ENCODE measurements at regions not wholly inside any gene's neighbourhood (a gene's known extent, or its start where the extent isn't known, plus 50 kb on each side); places are given as distances from the start of the nearest gene placed in this dataset.
A peak's percentile ranks its signal among the peaks of the same experiment; 100 is the strongest.

- Histone ChIP-seq H3K9ac (ENCODE audit: low read depth, low read length) (no peak overlapping the region), H3K9me3 (ENCODE audit: insufficient read depth, low read depth, low read length) (no peaks in the 10 kb centered on the region), H3K27me3 (ENCODE audit: insufficient read depth, low read length) (0 out of 2 replicates have a peak, but pooled peaks cover 6% of the 10 kb centered on the region), H3K36me3 (ENCODE audit: insufficient read depth, low read length) (no peaks in the 10 kb centered on the region), H3K27ac (ENCODE audit: low read depth, low read length) (0 out of 2 replicates have a peak overlapping the region, but pooled peaks have one; percentile 8), H3K4me3 (ENCODE audit: low read length) (no peak overlapping the region), H3K4me1 (ENCODE audit: insufficient read depth, low read length) (peaks cover 17% of the 10 kb centered on the region)
- 73% methylated on average over 5 of the region's 5 CpGs for WGBS
These were observed 325.4 kb downstream of the UACA start for GRCh38 chr15:70437882-70438451.

DNA sequence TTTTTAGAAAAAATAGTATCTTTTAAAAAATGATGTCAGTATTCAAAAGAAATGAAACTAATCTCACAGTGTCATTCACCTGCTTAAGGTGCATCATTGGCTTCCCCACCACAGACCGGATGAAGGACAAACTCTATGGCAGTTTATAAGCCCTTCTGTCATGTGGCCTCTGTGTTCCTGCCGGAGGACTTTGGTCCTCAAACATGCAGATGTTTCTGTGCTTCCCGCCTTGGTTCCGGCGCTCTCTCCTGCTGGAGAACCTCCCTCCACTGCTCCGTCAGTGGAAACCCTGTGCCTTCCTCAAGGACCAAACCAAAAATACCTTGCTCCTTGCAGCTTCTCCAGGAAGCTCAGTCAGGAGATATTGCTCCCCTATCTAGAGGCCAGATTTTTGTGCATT, 326.3 kb downstream of the UACA start:
- H3K9ac ChIP-seq (ENCODE audit: low read depth, low read length): no peak overlapping the region
- WGBS: 92% methylated on average over 6 of the region's 6 CpGs

DNA sequence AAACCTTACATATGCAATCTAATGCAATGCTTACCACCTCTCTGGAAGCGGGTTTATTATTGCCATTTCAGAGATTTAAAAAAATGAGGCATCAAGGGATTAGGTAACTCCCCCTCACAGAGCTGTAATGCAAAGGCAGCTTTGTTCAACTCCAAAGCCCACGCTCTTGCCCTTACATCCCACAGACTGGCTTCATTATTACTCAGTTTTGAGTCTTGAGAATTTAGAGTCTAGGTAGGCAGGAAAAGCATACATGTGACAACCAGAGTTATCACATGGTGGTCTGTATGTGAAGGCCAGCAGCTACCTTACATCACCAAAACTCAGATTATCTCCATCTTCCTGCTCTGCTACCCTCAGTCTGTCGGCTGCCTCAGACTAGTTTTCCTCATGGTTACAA, 326.9 kb downstream of the UACA start:
- Histone ChIP-seq H3K4me1 (ENCODE audit: insufficient read depth, low read length) (peaks cover 17% of the 10 kb centered on the region), H3K27me3 (ENCODE audit: insufficient read depth, low read length) (no peaks in the 10 kb centered on the region), H3K36me3 (ENCODE audit: insufficient read depth, low read length) (no peaks in the 10 kb centered on the region), H3K9me3 (ENCODE audit: insufficient read depth, low read depth, low read length) (no peaks in the 10 kb centered on the region), H3K9ac (ENCODE audit: low read depth, low read length) (no peak overlapping the region), H3K4me3 (ENCODE audit: low read length) (no peak overlapping the region), H3K27ac (ENCODE audit: low read depth, low read length) (no peak overlapping the region)
- WGBS: 92% methylated on average over 3 of the region's 3 CpGs

More for the DNA sequence above, 326.3 kb downstream of the UACA start:
- Histone ChIP-seq H3K9me3 (ENCODE audit: insufficient read depth, low read depth, low read length) (no peaks in the 10 kb centered on the region), H3K27ac (ENCODE audit: low read depth, low read length) (no peak overlapping the region), H3K4me1 (ENCODE audit: insufficient read depth, low read length) (peaks cover 17% of the 10 kb centered on the region), H3K27me3 (ENCODE audit: insufficient read depth, low read length) (no peaks in the 10 kb centered on the region), H3K36me3 (ENCODE audit: insufficient read depth, low read length) (no peaks in the 10 kb centered on the region), H3K4me3 (ENCODE audit: low read length) (no peak overlapping the region)

GRCh38 chr15:70435872-70436271, 327.5 kb downstream of the UACA start:
- Histone ChIP-seq H3K4me3 (ENCODE audit: low read length) (no peak overlapping the region), H3K9ac (ENCODE audit: low read depth, low read length) (no peak overlapping the region)
- 84% methylated on average over 2 of the region's 2 CpGs for WGBS

GRCh38 chr15:70435369-70435768, 328.0 kb downstream of the UACA start:
- Histone ChIP-seq H3K9me3 (ENCODE audit: insufficient read depth, low read depth, low read length) (no peaks in the 10 kb centered on the region), H3K4me3 (ENCODE audit: low read length) (no peak overlapping the region), H3K27ac (ENCODE audit: low read depth, low read length) (no peak overlapping the region), H3K9ac (ENCODE audit: low read depth, low read length) (no peak overlapping the region), H3K27me3 (ENCODE audit: insufficient read depth, low read length) (no peaks in the 10 kb centered on the region), H3K36me3 (ENCODE audit: insufficient read depth, low read length) (no peaks in the 10 kb centered on the region), H3K4me1 (ENCODE audit: insufficient read depth, low read length) (peaks cover 17% of the 10 kb centered on the region)
- WGBS: 91% methylated on average over 3 of the region's 3 CpGs

More at GRCh38 chr15:70435872-70436271, 327.5 kb downstream of the UACA start:
- peaks cover 17% of the 10 kb centered on the region for H3K4me1 ChIP-seq (ENCODE audit: insufficient read depth, low read length)
- no peak overlapping the region for H3K27ac ChIP-seq (ENCODE audit: low read depth, low read length)
- H3K27me3 ChIP-seq (ENCODE audit: insufficient read depth, low read length): no peaks in the 10 kb centered on the region
- no peaks in the 10 kb centered on the region for H3K9me3 ChIP-seq (ENCODE audit: insufficient read depth, low read depth, low read length)
- no peaks in the 10 kb centered on the region for H3K36me3 ChIP-seq (ENCODE audit: insufficient read depth, low read length)

GRCh38 chr15:70433586-70434324, 329.6 kb downstream of the UACA start:
- Histone ChIP-seq H3K36me3 (ENCODE audit: insufficient read depth, low read length) (no peaks in the 10 kb centered on the region), H3K4me3 (ENCODE audit: low read length) (no peak overlapping the region), H3K27me3 (ENCODE audit: insufficient read depth, low read length) (no peaks in the 10 kb centered on the region), H3K27ac (ENCODE audit: low read depth, low read length) (no peak overlapping the region), H3K9me3 (ENCODE audit: insufficient read depth, low read depth, low read length) (0 out of 2 replicates have a peak, but pooled peaks cover 2% of the 10 kb centered on the region), H3K4me1 (ENCODE audit: insufficient read depth, low read length) (peaks cover 17% of the 10 kb centered on the region), H3K9ac (ENCODE audit: low read depth, low read length) (no peak overlapping the region)
- WGBS: 84% methylated on average over 19 of the region's 19 CpGs

- 0 out of 2 replicates have a peak, but pooled peaks cover 3% of the 10 kb centered on the region for H3K9me3 ChIP-seq (ENCODE audit: insufficient read depth, low read depth, low read length)
- no peaks in the 10 kb centered on the region for H3K36me3 ChIP-seq (ENCODE audit: insufficient read depth, low read length)
- H3K27me3 ChIP-seq (ENCODE audit: insufficient read depth, low read length): no peaks in the 10 kb centered on the region
- no peak overlapping the region for H3K9ac ChIP-seq (ENCODE audit: low read depth, low read length)
- WGBS: 88% methylated on average over 7 of the region's 8 CpGs
- H3K4me3 ChIP-seq (ENCODE audit: low read length): no peak overlapping the region
- H3K27ac ChIP-seq (ENCODE audit: low read depth, low read length): no peak overlapping the region
- peaks cover 17% of the 10 kb centered on the region for H3K4me1 ChIP-seq (ENCODE audit: insufficient read depth, low read length)
These were observed 330.3 kb downstream of the UACA start for GRCh38 chr15:70432924-70433495.

DNA sequence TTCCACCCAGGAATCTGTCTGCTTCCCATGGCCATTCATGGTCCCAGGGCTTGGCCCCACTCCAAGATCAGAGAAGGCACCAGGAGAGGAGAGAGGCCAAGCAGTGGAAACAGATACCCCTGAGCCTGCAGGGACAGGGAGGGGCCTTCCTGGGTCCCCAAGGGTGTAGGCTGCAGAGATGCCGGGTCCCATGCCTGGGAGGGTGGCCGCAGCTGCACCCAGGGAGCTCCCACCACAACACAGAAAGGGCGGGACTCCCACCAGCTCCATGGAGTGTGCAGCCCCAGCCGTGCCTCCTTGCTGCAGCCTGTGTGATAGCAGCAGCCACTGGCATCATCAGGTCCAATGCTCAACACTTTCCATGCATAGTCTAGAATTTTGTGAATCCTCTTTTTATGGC, 331.5 kb downstream of the UACA start:
- Histone ChIP-seq H3K27ac (ENCODE audit: low read depth, low read length) (no peak overlapping the region), H3K4me3 (ENCODE audit: low read length) (no peak overlapping the region), H3K36me3 (ENCODE audit: insufficient read depth, low read length) (no peaks in the 10 kb centered on the region), H3K9me3 (ENCODE audit: insufficient read depth, low read depth, low read length) (0 out of 2 replicates have a peak, but pooled peaks cover 3% of the 10 kb centered on the region), H3K4me1 (ENCODE audit: insufficient read depth, low read length) (peaks cover 21% of the 10 kb centered on the region), H3K9ac (ENCODE audit: low read depth, low read length) (no peak overlapping the region), H3K27me3 (ENCODE audit: insufficient read depth, low read length) (no peaks in the 10 kb centered on the region)
- WGBS: 91% methylated on average over 4 of the region's 4 CpGs

GRCh38 chr15:70430069-70430468, 332.4 kb upstream of the TLE3 start:
- Histone ChIP-seq H3K36me3 (ENCODE audit: insufficient read depth, low read length) (no peaks in the 10 kb centered on the region), H3K4me3 (ENCODE audit: low read length) (no peak overlapping the region), H3K27me3 (ENCODE audit: insufficient read depth, low read length) (no peaks in the 10 kb centered on the region), H3K9me3 (ENCODE audit: insufficient read depth, low read depth, low read length) (0 out of 2 replicates have a peak, but pooled peaks cover 3% of the 10 kb centered on the region), H3K9ac (ENCODE audit: low read depth, low read length) (no peak overlapping the region), H3K27ac (ENCODE audit: low read depth, low read length) (no peak overlapping the region), H3K4me1 (ENCODE audit: insufficient read depth, low read length) (peaks cover 14% of the 10 kb centered on the region)
- WGBS: 93% methylated on average over 1 of the region's 1 CpG

- Histone ChIP-seq H3K27me3 (ENCODE audit: insufficient read depth, low read length) (no peaks in the 10 kb centered on the region), H3K36me3 (ENCODE audit: insufficient read depth, low read length) (no peaks in the 10 kb centered on the region), H3K4me1 (ENCODE audit: insufficient read depth, low read length) (peaks cover 8% of the 10 kb centered on the region; the same call in 1 of the 2 replicates), H3K4me3 (ENCODE audit: low read length) (no peak overlapping the region), H3K27ac (ENCODE audit: low read depth, low read length) (no peak overlapping the region), H3K9ac (ENCODE audit: low read depth, low read length) (no peak overlapping the region), H3K9me3 (ENCODE audit: insufficient read depth, low read depth, low read length) (0 out of 2 replicates have a peak, but pooled peaks cover 3% of the 10 kb centered on the region)
- WGBS: 94% methylated on average over 3 of the region's 5 CpGs
These were observed 331.5 kb upstream of the TLE3 start for GRCh38 chr15:70429056-70429722.
